ENCODE measurements at regions not wholly inside any gene's neighbourhood (a gene's known extent, or its start where the extent isn't known, plus 50 kb on each side); places are given as distances from the start of the nearest gene placed in this dataset.

- no peak for TF ChIP-seq CTCF (IDR thresholded peaks at IDR 0.05)
- H3K4me3 Mint-ChIP-seq = no peak overlapping the region
- intact Hi-C loops (cut with micrococcal nuclease) = no loop called here
- no peak overlapping the region for H3K4me3 ChIP-seq (replicated peaks in 1 of 3; ENCODE audit: low read depth in 2 of 3, low read length in 3 of 3)
- H3K27me3 ChIP-seq (ENCODE audit: control insufficient read depth in 2 of 2, insufficient read depth in 2 of 2, low read length in 2 of 2) = no peaks in the 10 kb centered on the region
- no peak overlapping the region for H3K9ac ChIP-seq (ENCODE audit: insufficient read depth, low read length, poor library complexity, severe bottlenecking)
- no peaks in the 10 kb centered on the region for H3K79me2 ChIP-seq (ENCODE audit: insufficient read depth, low read length)
- no peak for DNase-seq
- H4K20me1 ChIP-seq (ENCODE audit: insufficient read depth, low read length) = no peaks in the 10 kb centered on the region
- 92% methylated on average over 7 of the region's 8 CpGs for WGBS (ENCODE audit: insufficient coverage)
- no peak overlapping the region for H3K27ac ChIP-seq (ENCODE audit: low read depth in 1 of 2, low read length in 2 of 2)
- H3K27ac Mint-ChIP-seq = no peak overlapping the region
- H3K27me3 Mint-ChIP-seq (ENCODE audit: low read depth in 3 of 3) = peaks cover 0 to 2% (median 0%) of the 10 kb centered on the region in 3 donors
- H3K9me3 ChIP-seq (replicated peaks in 1 of 2; ENCODE audit: control insufficient read depth in 1 of 2, insufficient read depth in 1 of 2, low read length in 2 of 2) = no peaks in the 10 kb centered on the region
- no peak overlapping the region for H3K4me2 ChIP-seq (replicated peaks; ENCODE audit: extremely low read depth, low read length, poor library complexity, severe bottlenecking)
- no peak overlapping the region for H2AFZ ChIP-seq (ENCODE audit: insufficient read depth, low read depth, low read length, poor library complexity, severe bottlenecking)
- H3K9me3 Mint-ChIP-seq = peaks cover 0 to 2% (median 0%) of the 10 kb centered on the region in 7 donors
- no peaks in the 10 kb centered on the region for H3K36me3 Mint-ChIP-seq
- no peaks in the 10 kb centered on the region for H3K4me1 Mint-ChIP-seq
- no peaks in the 10 kb centered on the region for H3K4me1 ChIP-seq (ENCODE audit: control insufficient read depth in 1 of 2, insufficient read depth in 2 of 2, low read length in 2 of 2)
- H3K36me3 ChIP-seq (replicated peaks in 1 of 2; ENCODE audit: control insufficient read depth in 1 of 2, insufficient read depth in 2 of 2, low read length in 2 of 2) = no peaks in the 10 kb centered on the region
These were observed 356.2 kb downstream of the AJAP1 start for GRCh38 chr1:5010656-5011055.

GRCh38 chr1:5010236-5010635 lies 355.8 kb downstream of the AJAP1 start:
- Mint-ChIP-seq H3K4me3 (no peak overlapping the region), H3K27ac (no peak overlapping the region), H3K27me3 (ENCODE audit: low read depth in 3 of 3) (peaks cover 0 to 2% (median 0%) of the 10 kb centered on the region in 3 donors), H3K36me3 (no peaks in the 10 kb centered on the region), H3K4me1 (no peaks in the 10 kb centered on the region), H3K9me3 (peaks cover 0 to 2% (median 0%) of the 10 kb centered on the region in 7 donors)
- H3K27ac ChIP-seq (ENCODE audit: low read depth in 1 of 2, low read length in 2 of 2) = no peak overlapping the region
- no peak overlapping the region for H3K4me3 ChIP-seq (replicated peaks in 1 of 3; ENCODE audit: low read depth in 2 of 3, low read length in 3 of 3)
- WGBS (ENCODE audit: insufficient coverage) = 88% methylated on average over 4 of the region's 4 CpGs
- H4K20me1 ChIP-seq (ENCODE audit: insufficient read depth, low read length) = no peaks in the 10 kb centered on the region
- H3K9ac ChIP-seq (ENCODE audit: insufficient read depth, low read length, poor library complexity, severe bottlenecking) = no peak overlapping the region
- no peaks in the 10 kb centered on the region for H3K27me3 ChIP-seq (ENCODE audit: control insufficient read depth in 2 of 2, insufficient read depth in 2 of 2, low read length in 2 of 2)
- H3K36me3 ChIP-seq (replicated peaks in 1 of 2; ENCODE audit: control insufficient read depth in 1 of 2, insufficient read depth in 2 of 2, low read length in 2 of 2) = no peaks in the 10 kb centered on the region
- TF ChIP-seq CTCF (IDR thresholded peaks at IDR 0.05) = no peak
- H3K79me2 ChIP-seq (ENCODE audit: insufficient read depth, low read length) = no peaks in the 10 kb centered on the region
- H2AFZ ChIP-seq (ENCODE audit: insufficient read depth, low read depth, low read length, poor library complexity, severe bottlenecking) = no peak overlapping the region
- no peak for DNase-seq
- no peaks in the 10 kb centered on the region for H3K4me1 ChIP-seq (ENCODE audit: control insufficient read depth in 1 of 2, insufficient read depth in 2 of 2, low read length in 2 of 2)
- intact Hi-C loops (cut with micrococcal nuclease) = no loop called here
- H3K9me3 ChIP-seq (replicated peaks in 1 of 2; ENCODE audit: control insufficient read depth in 1 of 2, insufficient read depth in 1 of 2, low read length in 2 of 2) = no peaks in the 10 kb centered on the region
- H3K4me2 ChIP-seq (replicated peaks; ENCODE audit: extremely low read depth, low read length, poor library complexity, severe bottlenecking) = no peak overlapping the region
